Smooth muscle cell (in vitro differentiated cells): ENCODE measurements at regions not wholly inside any gene's neighbourhood (a gene's known extent, or its start where the extent isn't known, plus 50 kb on each side); places are given as distances from the start of the nearest gene placed in this dataset.
A peak's percentile ranks its signal among the peaks of the same experiment; 100 is the strongest.

Experiments used
- DNase-seq: peaks from one replicate; lab custom pipeline; 2025; ENCODE audit not compliant: unreplicated experiment; lab: John Stamatoyannopoulos, UW
- H2AFZ ChIP-seq: fragments of 200-600 bp; sonication (generic); 2 replicates; pipeline ENCODE4 v1.6.0; 2016; ENCODE audit warnings: antibody characterized with exemption, low read depth, mild to moderate bottlenecking
- H3F3A ChIP-seq: fragments of 200-600 bp; sonication (generic); 2 replicates; pipeline ENCODE4 v1.6.0; 2017; ENCODE audit warnings: antibody characterized with exemption, low read depth
- H3K27ac ChIP-seq: fragments of 200-600 bp; sonication (generic); 2 replicates; pipeline ENCODE4 v1.5.1; 2016; ENCODE audit warnings: low read depth, mild to moderate bottlenecking
- H3K27me3 ChIP-seq: fragments of 200-600 bp; sonication (generic); 2 replicates; pipeline ENCODE4 v1.6.1; 2016; ENCODE audit warnings: low read depth, mild to moderate bottlenecking
- H3K36me3 ChIP-seq: fragments of 200-600 bp; sonication (generic); 2 replicates; pipeline ENCODE4 v1.5.1; 2016; ENCODE audit warnings: low read depth
- H3K4me1 ChIP-seq: fragments of 200-600 bp; sonication (generic); 2 replicates; pipeline ENCODE4 v1.5.1; 2016; ENCODE audit warnings: low read depth
- H3K4me2 ChIP-seq: fragments of 200-600 bp; sonication (generic); 2 replicates; pipeline ENCODE4 v1.6.0; 2016; ENCODE audit warnings: mild to moderate bottlenecking
- H3K4me3 ChIP-seq: fragments of 200-600 bp; sonication (generic); 2 replicates; pipeline ENCODE4 v1.5.1; 2016; ENCODE audit warnings: mild to moderate bottlenecking
- H3K79me2 ChIP-seq: fragments of 200-600 bp; sonication (generic); 2 replicates; pipeline ENCODE4 v1.6.0; 2016; ENCODE audit warnings: low read depth, mild to moderate bottlenecking
- H3K9ac ChIP-seq: fragments of 200-600 bp; sonication (generic); 2 replicates; pipeline ENCODE4 v1.6.0; 2016; ENCODE audit warnings: low read depth
- H3K9me3 ChIP-seq: fragments of 200-600 bp; sonication (generic); replicated peaks from 2 replicates; pipeline ENCODE4 v1.5.1; 2016; ENCODE audit warnings: low read depth
- H4K20me1 ChIP-seq: fragments of 200-600 bp; sonication (generic); 2 replicates; pipeline ENCODE4 v1.6.0; 2016; ENCODE audit warnings: low read depth
- CTCF ChIP-seq: fragments of 200-600 bp; sonication (generic); IDR thresholded peaks from 2 replicates; pipeline ENCODE4 v1.5.1; 2017; ENCODE audit warnings: borderline replicate concordance, mild to moderate bottlenecking, antibody characterized with exemption; ENCODE audit not compliant: insufficient read depth, poor library complexity, severe bottlenecking
- WGBS: methylation state at CpG from one replicate; pipeline ENCODE4 v1.1.7; 2016; ENCODE audit warnings: low lambda C conversion rate; 5-methylcytosine and 5-hydroxymethylcytosine counted together

- peak overlapping the region; percentile 52 for H2AFZ ChIP-seq
- H3K36me3 ChIP-seq: no peaks in the 10 kb centered on the region
- no peak overlapping the region for H3K4me2 ChIP-seq
- H4K20me1 ChIP-seq: no peaks in the 10 kb centered on the region
- 56% methylated on average over 4 of the region's 4 CpGs for WGBS
- no peak for TF ChIP-seq CTCF
- no peaks in the 10 kb centered on the region for H3K27me3 ChIP-seq
- H3K27ac ChIP-seq: no peak overlapping the region
- no peak overlapping the region for H3K9ac ChIP-seq
- no peaks in the 10 kb centered on the region for H3K79me2 ChIP-seq
- no peaks in the 10 kb centered on the region for H3K4me1 ChIP-seq
- no peak overlapping the region for H3K4me3 ChIP-seq
- no peaks in the 10 kb centered on the region for H3K9me3 ChIP-seq
- DNase-seq: no peak
- H3F3A ChIP-seq: no peaks in the 10 kb centered on the region
Measured at GRCh38 chr6:137794516-137795201, 72.4 kb upstream of the TNFAIP3 start.

GRCh38 chr6:137795501-137795900, 71.6 kb upstream of the TNFAIP3 start:
- no peaks in the 10 kb centered on the region for H3K4me1 ChIP-seq
- H3K4me3 ChIP-seq: no peak overlapping the region
- H3K4me2 ChIP-seq: no peak overlapping the region
- no peak overlapping the region for H2AFZ ChIP-seq
- no peaks in the 10 kb centered on the region for H3F3A ChIP-seq
- no peak for TF ChIP-seq CTCF
- H3K9ac ChIP-seq: no peak overlapping the region
- no peaks in the 10 kb centered on the region for H3K36me3 ChIP-seq
- no peaks in the 10 kb centered on the region for H3K27me3 ChIP-seq
- DNase-seq: no peak
- H4K20me1 ChIP-seq: no peaks in the 10 kb centered on the region
- H3K79me2 ChIP-seq: no peaks in the 10 kb centered on the region
- WGBS: 88% methylated on average over 3 of the region's 3 CpGs
- H3K27ac ChIP-seq: no peak overlapping the region
- H3K9me3 ChIP-seq: no peaks in the 10 kb centered on the region

- Histone ChIP-seq H3K9me3 (no peaks in the 10 kb centered on the region), H3K27me3 (no peaks in the 10 kb centered on the region), H3K79me2 (no peaks in the 10 kb centered on the region), H3K4me1 (no peaks in the 10 kb centered on the region), H3K36me3 (no peaks in the 10 kb centered on the region), H3K4me3 (no peak overlapping the region), H3K4me2 (no peak overlapping the region), H4K20me1 (no peaks in the 10 kb centered on the region), H3F3A (no peaks in the 10 kb centered on the region), H2AFZ (no peak overlapping the region), H3K9ac (no peak overlapping the region), H3K27ac (no peak overlapping the region)
- no peak for TF ChIP-seq CTCF
- WGBS: 66% methylated on average over 3 of the region's 3 CpGs
- DNase-seq: no peak
Measured at GRCh38 chr6:137798261-137798660, 68.8 kb upstream of the TNFAIP3 start.

- Histone ChIP-seq H3K9me3 (no peaks in the 10 kb centered on the region), H4K20me1 (no peaks in the 10 kb centered on the region), H3K4me2 (no peak overlapping the region), H3K4me3 (no peak overlapping the region), H3K9ac (no peak overlapping the region), H2AFZ (no peak overlapping the region), H3K36me3 (no peaks in the 10 kb centered on the region), H3K27me3 (no peaks in the 10 kb centered on the region), H3K79me2 (no peaks in the 10 kb centered on the region), H3F3A (no peaks in the 10 kb centered on the region), H3K4me1 (no peaks in the 10 kb centered on the region), H3K27ac (no peak overlapping the region)
- 84% methylated on average over 3 of the region's 3 CpGs for WGBS
- no peak for DNase-seq
- no peak for TF ChIP-seq CTCF
Measured at GRCh38 chr6:137798846-137799245, 68.2 kb upstream of the TNFAIP3 start.
